ENCODE measurements at regions not wholly inside any gene's neighbourhood (a gene's known extent, or its start where the extent isn't known, plus 50 kb on each side); places are given as distances from the start of the nearest gene placed in this dataset.

GRCh38 chr3:96101006-96101560 lies 713.3 kb upstream of the EPHA6 start:
- no peak for TF ChIP-seq CTCF (IDR thresholded peaks at IDR 0.05; ENCODE audit: borderline replicate concordance)
- no peaks in the 10 kb centered on the region for H3K36me3 ChIP-seq
- no peaks in the 10 kb centered on the region for H3K27me3 ChIP-seq (ENCODE audit: low read depth)
- no peak overlapping the region for H3K27ac ChIP-seq (replicated peaks)
- H3K4me1 ChIP-seq: no peaks in the 10 kb centered on the region
- no peak overlapping the region for H3K4me3 ChIP-seq
- intact Hi-C loops (cut with micrococcal nuclease): no loop called here
- H3K9me3 ChIP-seq (replicated peaks): peaks cover 12% of the 10 kb centered on the region
- DNase-seq: no peak

- H3K4me1 ChIP-seq: no peaks in the 10 kb centered on the region
- H3K27ac ChIP-seq (replicated peaks): no peak overlapping the region
- DNase-seq: no peak
- no peaks in the 10 kb centered on the region for H3K9me3 ChIP-seq (replicated peaks)
- no peak for TF ChIP-seq CTCF (IDR thresholded peaks at IDR 0.05; ENCODE audit: borderline replicate concordance)
- no peak overlapping the region for H3K4me3 ChIP-seq
- no peaks in the 10 kb centered on the region for H3K36me3 ChIP-seq
- intact Hi-C loops (cut with micrococcal nuclease): no loop called here
- no peaks in the 10 kb centered on the region for H3K27me3 ChIP-seq (ENCODE audit: low read depth)
These were observed 707.7 kb upstream of the EPHA6 start for GRCh38 chr3:96106701-96107100.

Measured in left ventricle myocardium inferior (tissue), 1 donor.